SK-N-SH treated with all-trans-retinoic acid at 6 μM for 48 hours (cell line): ENCODE measurements at regions not wholly inside any gene's neighbourhood (a gene's known extent, or its start where the extent isn't known, plus 50 kb on each side); places are given as distances from the start of the nearest gene placed in this dataset.

ENCODE experiments used
- ARNTL ChIP-seq: fragments of 450-650 bp; formaldehyde crosslinking; IDR thresholded peaks from 2 replicates; pipeline ENCODE4 v1.5.0; 2020; ENCODE audit warnings: low read depth, mild to moderate bottlenecking, moderate library complexity, borderline replicate concordance
- BACH2 ChIP-seq: fragments of 250-450 bp; sonication (Bioruptor Pico); IDR thresholded peaks from 2 replicates; pipeline ENCODE4 v1.9.0; 2021; ENCODE audit warnings: mild to moderate bottlenecking, borderline replicate concordance
- CREB5 ChIP-seq: fragments of 250-450 bp; sonication (Bioruptor Pico); IDR thresholded peaks from 2 replicates; pipeline ENCODE4 v1.5.1; 2020; ENCODE audit warnings: low read depth, mild to moderate bottlenecking, moderate library complexity
- ESRRG ChIP-seq: fragments of 250-450 bp; sonication (Bioruptor Pico); IDR thresholded peaks from 2 replicates; pipeline ENCODE4 v1.6.1; 2021; ENCODE audit warnings: mild to moderate bottlenecking
- GLIS3 ChIP-seq: fragments of 250-450 bp; sonication (Bioruptor Pico); IDR thresholded peaks from 2 replicates; pipeline ENCODE4 v1.5.0; 2020; ENCODE audit warnings: mild to moderate bottlenecking, moderate library complexity
- PPARA ChIP-seq: fragments of 250-450 bp; sonication (Bioruptor Pico); IDR thresholded peaks from 2 replicates; pipeline ENCODE4 v1.5.0; 2020; ENCODE audit warnings: mild to moderate bottlenecking, borderline replicate concordance
- ZC3H10 ChIP-seq: fragments of 250-450 bp; sonication (Bioruptor Pico); IDR thresholded peaks from 2 replicates; pipeline ENCODE4 v1.5.1; 2021; ENCODE audit warnings: mild to moderate bottlenecking, moderate library complexity
- ZFP3 ChIP-seq: fragments of 250-450 bp; sonication (Bioruptor Pico); IDR thresholded peaks from 2 replicates; pipeline ENCODE4 v1.5.0; 2020; ENCODE audit warnings: mild to moderate bottlenecking, moderate library complexity
- ZFP30 ChIP-seq: fragments of 450-650 bp; formaldehyde crosslinking; IDR thresholded peaks from 2 replicates; pipeline ENCODE4 v1.5.0; 2022; ENCODE audit warnings: mild to moderate bottlenecking, moderate library complexity
- ZNF70 ChIP-seq: fragments of 450-650 bp; formaldehyde crosslinking; IDR thresholded peaks from 2 replicates; pipeline ENCODE4 v1.5.0; 2020; ENCODE audit warnings: mild to moderate bottlenecking, moderate library complexity
- TF ChIP-seq, protein P1 (sequence below): fragments of 250-450 bp; sonication (Bioruptor Pico); IDR thresholded peaks from 2 replicates; pipeline ENCODE4 v1.8.0; 2020; ENCODE audit warnings: mild to moderate bottlenecking, moderate library complexity, borderline replicate concordance
- TF ChIP-seq, protein P2 (sequence below): fragments of 250-450 bp; sonication (Bioruptor Pico); IDR thresholded peaks from 2 replicates; pipeline ENCODE4 v1.8.0; 2021; ENCODE audit warnings: low read depth, mild to moderate bottlenecking, moderate library complexity, borderline replicate concordance

- TF ChIP-seq, protein P1, sequence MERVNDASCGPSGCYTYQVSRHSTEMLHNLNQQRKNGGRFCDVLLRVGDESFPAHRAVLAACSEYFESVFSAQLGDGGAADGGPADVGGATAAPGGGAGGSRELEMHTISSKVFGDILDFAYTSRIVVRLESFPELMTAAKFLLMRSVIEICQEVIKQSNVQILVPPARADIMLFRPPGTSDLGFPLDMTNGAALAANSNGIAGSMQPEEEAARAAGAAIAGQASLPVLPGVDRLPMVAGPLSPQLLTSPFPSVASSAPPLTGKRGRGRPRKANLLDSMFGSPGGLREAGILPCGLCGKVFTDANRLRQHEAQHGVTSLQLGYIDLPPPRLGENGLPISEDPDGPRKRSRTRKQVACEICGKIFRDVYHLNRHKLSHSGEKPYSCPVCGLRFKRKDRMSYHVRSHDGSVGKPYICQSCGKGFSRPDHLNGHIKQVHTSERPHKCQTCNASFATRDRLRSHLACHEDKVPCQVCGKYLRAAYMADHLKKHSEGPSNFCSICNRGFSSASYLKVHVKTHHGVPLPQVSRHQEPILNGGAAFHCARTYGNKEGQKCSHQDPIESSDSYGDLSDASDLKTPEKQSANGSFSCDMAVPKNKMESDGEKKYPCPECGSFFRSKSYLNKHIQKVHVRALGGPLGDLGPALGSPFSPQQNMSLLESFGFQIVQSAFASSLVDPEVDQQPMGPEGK (CRISPR knock-in tag): no peak
- no peak for TF ChIP-seq ARNTL
- TF ChIP-seq, protein P2, sequence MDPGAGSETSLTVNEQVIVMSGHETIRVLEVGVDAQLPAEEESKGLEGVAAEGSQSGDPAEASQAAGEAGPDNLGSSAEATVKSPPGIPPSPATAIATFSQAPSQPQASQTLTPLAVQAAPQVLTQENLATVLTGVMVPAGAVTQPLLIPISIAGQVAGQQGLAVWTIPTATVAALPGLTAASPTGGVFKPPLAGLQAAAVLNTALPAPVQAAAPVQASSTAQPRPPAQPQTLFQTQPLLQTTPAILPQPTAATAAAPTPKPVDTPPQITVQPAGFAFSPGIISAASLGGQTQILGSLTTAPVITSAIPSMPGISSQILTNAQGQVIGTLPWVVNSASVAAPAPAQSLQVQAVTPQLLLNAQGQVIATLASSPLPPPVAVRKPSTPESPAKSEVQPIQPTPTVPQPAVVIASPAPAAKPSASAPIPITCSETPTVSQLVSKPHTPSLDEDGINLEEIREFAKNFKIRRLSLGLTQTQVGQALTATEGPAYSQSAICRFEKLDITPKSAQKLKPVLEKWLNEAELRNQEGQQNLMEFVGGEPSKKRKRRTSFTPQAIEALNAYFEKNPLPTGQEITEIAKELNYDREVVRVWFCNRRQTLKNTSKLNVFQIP (CRISPR knock-in tag): no peak
- TF ChIP-seq PPARA (CRISPR knock-in tag): no peak
- TF ChIP-seq ZNF70: no peak
- TF ChIP-seq CREB5 (CRISPR knock-in tag): no peak
- no peak for TF ChIP-seq ZC3H10 (CRISPR knock-in tag)
- TF ChIP-seq GLIS3 (CRISPR knock-in tag): no peak
- no peak for TF ChIP-seq ZFP3
- no peak for TF ChIP-seq ZFP30 (CRISPR knock-in tag)
- no peak for TF ChIP-seq BACH2 (CRISPR knock-in tag)
- TF ChIP-seq ESRRG (CRISPR knock-in tag): no peak
These were observed 317.8 kb downstream of the FGF9 start for GRCh38 chr13:21988624-21989023.
